ENCODE measurements at regions not wholly inside any gene's neighbourhood (a gene's known extent, or its start where the extent isn't known, plus 50 kb on each side); places are given as distances from the start of the nearest gene placed in this dataset.

DNA sequence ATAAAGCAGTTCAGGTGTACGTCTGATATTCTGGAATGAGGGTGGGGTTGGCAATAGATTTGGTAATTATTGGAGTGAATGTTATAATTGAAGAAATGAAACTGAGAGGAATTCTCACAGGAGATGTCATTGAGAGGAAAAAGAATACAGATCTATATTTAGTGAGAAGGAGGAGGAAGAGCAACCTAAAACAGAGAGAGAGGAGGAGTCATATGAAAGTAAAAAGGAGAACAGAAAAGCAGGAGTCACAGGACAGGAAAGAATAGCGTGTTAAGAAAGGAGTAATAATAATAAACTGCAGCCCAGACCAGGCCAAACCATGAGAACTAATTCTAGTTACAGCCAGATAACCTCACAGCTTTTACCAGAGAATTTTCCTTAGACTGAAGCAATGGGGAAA lies 62.7 kb upstream of the MROH9 start:
- no peak overlapping the region for H3K4me3 ChIP-seq (ENCODE audit: low read depth, low read length)
- TF ChIP-seq, protein P1, sequence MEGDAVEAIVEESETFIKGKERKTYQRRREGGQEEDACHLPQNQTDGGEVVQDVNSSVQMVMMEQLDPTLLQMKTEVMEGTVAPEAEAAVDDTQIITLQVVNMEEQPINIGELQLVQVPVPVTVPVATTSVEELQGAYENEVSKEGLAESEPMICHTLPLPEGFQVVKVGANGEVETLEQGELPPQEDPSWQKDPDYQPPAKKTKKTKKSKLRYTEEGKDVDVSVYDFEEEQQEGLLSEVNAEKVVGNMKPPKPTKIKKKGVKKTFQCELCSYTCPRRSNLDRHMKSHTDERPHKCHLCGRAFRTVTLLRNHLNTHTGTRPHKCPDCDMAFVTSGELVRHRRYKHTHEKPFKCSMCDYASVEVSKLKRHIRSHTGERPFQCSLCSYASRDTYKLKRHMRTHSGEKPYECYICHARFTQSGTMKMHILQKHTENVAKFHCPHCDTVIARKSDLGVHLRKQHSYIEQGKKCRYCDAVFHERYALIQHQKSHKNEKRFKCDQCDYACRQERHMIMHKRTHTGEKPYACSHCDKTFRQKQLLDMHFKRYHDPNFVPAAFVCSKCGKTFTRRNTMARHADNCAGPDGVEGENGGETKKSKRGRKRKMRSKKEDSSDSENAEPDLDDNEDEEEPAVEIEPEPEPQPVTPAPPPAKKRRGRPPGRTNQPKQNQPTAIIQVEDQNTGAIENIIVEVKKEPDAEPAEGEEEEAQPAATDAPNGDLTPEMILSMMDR (conservative IDR thresholded peaks at IDR 0.05; ENCODE audit: low read depth, low read length): no peak
- DNase-seq (ENCODE audit: low read depth): no peak

DNA sequence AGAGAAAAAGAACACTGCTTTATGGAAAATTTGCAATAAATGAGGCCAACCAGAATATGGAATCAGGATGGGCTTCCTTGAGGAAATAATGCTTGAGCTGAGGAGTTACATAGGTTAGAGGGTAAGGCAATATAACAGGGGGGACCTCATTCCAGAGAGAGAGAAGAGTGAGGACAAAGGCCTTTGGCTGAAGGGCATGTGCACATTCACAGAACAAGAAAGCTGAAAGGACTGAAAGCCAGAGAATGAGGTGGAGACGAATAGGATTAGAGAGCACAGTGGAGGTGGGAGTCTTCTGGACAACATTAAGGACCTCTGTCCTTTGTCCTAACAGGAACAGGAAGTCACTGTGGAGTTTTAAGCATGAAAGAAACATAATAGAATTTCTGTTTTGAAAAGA lies 60.7 kb upstream of the MROH9 start:
- DNase-seq (ENCODE audit: low read depth): no peak
- H3K4me3 ChIP-seq (ENCODE audit: low read depth, low read length): no peak overlapping the region
- TF ChIP-seq, protein P1 (conservative IDR thresholded peaks at IDR 0.05; ENCODE audit: low read depth, low read length): no peak

DNA sequence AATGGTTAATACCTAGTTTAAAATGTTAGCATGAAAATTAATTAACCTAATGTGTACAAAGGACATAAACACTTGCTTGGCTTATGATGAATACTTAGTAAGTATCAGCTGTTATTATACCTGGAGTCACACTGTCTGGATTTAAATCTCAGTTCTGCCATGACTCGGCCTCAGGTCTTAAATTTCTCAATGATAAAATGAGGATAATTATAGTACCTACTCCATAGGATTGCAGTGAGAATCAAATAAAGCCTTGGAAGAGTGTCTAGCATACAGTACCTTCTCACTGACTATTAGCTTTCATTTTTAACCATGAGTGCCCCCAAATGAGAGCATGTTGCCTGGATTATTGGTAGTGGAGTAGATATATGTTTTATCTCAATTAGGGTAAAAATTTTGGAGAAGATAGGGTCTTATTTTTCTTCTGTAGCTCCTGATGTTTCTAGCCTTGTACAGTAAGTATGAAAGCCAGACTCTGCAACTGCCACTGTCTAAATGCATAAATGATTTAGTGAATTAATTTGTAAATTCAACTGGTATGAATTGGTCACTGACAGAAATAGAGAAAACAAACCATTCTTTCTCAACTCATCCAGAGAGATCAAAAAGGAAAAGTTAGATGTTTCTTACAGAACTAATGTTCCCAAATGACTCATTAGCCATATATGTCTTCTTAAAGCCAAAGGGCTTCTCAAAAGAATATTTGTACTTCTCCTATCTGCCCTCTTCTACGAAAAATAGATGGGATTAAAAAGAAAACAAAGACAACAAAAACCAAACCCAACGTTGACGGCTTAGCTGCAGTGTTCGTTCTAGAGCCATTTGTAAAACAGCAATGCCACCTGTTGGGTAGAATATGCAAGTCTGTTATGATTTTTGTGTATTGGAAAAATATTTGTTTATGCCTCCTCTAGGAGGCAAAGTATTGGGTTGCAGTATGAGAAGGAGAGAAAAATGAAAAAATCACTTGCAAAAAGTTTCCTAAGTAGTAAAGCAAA lies 53.8 kb upstream of the MROH9 start:
- TF ChIP-seq, protein P1 (conservative IDR thresholded peaks at IDR 0.05; ENCODE audit: low read depth, low read length): peak; percentile 50
- DNase-seq (ENCODE audit: low read depth): no peak
- H3K4me3 ChIP-seq (ENCODE audit: low read depth, low read length): no peak overlapping the region
